ENCODE measurements at regions not wholly inside any gene's neighbourhood (a gene's known extent, or its start where the extent isn't known, plus 50 kb on each side); places are given as distances from the start of the nearest gene placed in this dataset.

DNA sequence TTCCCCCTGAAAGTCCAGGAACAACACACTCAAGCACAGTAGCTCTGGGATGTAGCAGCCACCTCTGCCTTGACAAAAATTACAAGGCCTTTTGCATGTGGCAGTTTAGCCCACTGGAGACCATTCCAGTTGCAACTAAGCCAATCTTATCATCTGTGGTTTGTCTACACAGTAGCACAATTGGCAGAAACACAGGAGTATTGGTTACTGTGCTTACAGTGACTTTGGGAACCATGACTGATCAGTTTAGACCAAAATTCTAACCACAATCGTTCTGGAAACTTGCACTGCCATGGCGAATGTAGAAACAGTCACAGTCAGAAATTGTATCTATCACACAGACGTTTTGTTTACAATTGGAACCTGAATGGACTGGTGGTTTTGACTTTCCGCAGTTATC is 403.7 kb upstream of the MEIS1 start:
- TF ChIP-seq RCOR1 (IDR thresholded peaks at IDR 0.05; ENCODE audit: insufficient replicate concordance, low read length) (no peak), MAFK (IDR thresholded peaks at IDR 0.05; ENCODE audit: low read depth, low read length) (no peak), BHLHE40 (IDR thresholded peaks at IDR 0.05; ENCODE audit: low read depth, low read length) (no peak), SMC3 (IDR thresholded peaks at IDR 0.05; ENCODE audit: low read depth, low read length) (no peak), NFE2L2 (IDR thresholded peaks at IDR 0.05; ENCODE audit: low read depth, low read length) (no peak), RAD21 (IDR thresholded peaks at IDR 0.05; ENCODE audit: low read length) (no peak), MXI1 (IDR thresholded peaks at IDR 0.05; ENCODE audit: borderline replicate concordance, low read depth, low read length) (no peak), CHD1 (IDR thresholded peaks at IDR 0.05; ENCODE audit: low read depth, low read length) (no peak)
- TF ChIP-seq, protein P1, sequence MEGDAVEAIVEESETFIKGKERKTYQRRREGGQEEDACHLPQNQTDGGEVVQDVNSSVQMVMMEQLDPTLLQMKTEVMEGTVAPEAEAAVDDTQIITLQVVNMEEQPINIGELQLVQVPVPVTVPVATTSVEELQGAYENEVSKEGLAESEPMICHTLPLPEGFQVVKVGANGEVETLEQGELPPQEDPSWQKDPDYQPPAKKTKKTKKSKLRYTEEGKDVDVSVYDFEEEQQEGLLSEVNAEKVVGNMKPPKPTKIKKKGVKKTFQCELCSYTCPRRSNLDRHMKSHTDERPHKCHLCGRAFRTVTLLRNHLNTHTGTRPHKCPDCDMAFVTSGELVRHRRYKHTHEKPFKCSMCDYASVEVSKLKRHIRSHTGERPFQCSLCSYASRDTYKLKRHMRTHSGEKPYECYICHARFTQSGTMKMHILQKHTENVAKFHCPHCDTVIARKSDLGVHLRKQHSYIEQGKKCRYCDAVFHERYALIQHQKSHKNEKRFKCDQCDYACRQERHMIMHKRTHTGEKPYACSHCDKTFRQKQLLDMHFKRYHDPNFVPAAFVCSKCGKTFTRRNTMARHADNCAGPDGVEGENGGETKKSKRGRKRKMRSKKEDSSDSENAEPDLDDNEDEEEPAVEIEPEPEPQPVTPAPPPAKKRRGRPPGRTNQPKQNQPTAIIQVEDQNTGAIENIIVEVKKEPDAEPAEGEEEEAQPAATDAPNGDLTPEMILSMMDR (conservative IDR thresholded peaks at IDR 0.05; ENCODE audit: low read depth, low read length): no peak
- in situ Hi-C loops (cut with MboI; ENCODE audit: low sequenced_read_pairs): no loop called here
- BruUV-seq (replicated peaks): no TSS peak

More for the DNA sequence above, 403.7 kb upstream of the MEIS1 start:
- Histone ChIP-seq H2AK5ac (ENCODE audit: low read depth, low read length) (no peak overlapping the region), H4K5ac (ENCODE audit: low read depth, low read length) (no peak overlapping the region), H3K36me3 (ENCODE audit: control insufficient read depth, insufficient read depth, low read length) (no peaks in the 10 kb centered on the region), H3K27me3 (ENCODE audit: control insufficient read depth, insufficient read depth, low read length) (no peaks in the 10 kb centered on the region), H3K4me3 (ENCODE audit: insufficient read depth, low read depth, low read length) (no peak overlapping the region), H2AK9ac (replicated peaks; ENCODE audit: low read depth, low read length, poor library complexity) (no peak overlapping the region), H4K20me1 (ENCODE audit: insufficient read depth, low read length) (no peaks in the 10 kb centered on the region), H2BK20ac (ENCODE audit: low read depth, low read length) (no peak overlapping the region), H3K4me2 (ENCODE audit: low read depth, low read length) (no peak overlapping the region), H3K14ac (replicated peaks; ENCODE audit: low read depth, low read length) (no peak overlapping the region), H3K4me1 (ENCODE audit: control insufficient read depth, insufficient read depth, low read length) (no peaks in the 10 kb centered on the region), H3K18ac (ENCODE audit: low read depth, low read length) (no peak overlapping the region), H4K8ac (ENCODE audit: low read depth in 2 of 2, low read length in 2 of 2) (no peak overlapping the region), H2BK15ac (ENCODE audit: low read depth, low read length) (no peak overlapping the region), H3K56ac (ENCODE audit: extremely low read depth, insufficient read depth, low read length) (no peak overlapping the region), H3K9me1 (ENCODE audit: insufficient read depth, low read length) (no peaks in the 10 kb centered on the region), H2BK120ac (ENCODE audit: low read depth, low read length) (no peak overlapping the region), H3K27ac (ENCODE audit: insufficient read depth, low read length) (no peak overlapping the region), H3K9ac (ENCODE audit: low read depth, low read length) (no peak overlapping the region), H3K23ac (ENCODE audit: low read depth, low read length) (no peak overlapping the region), H2AFZ (replicated peaks; ENCODE audit: low read length, poor library complexity) (no peak overlapping the region), H4K91ac (ENCODE audit: insufficient read depth, low read depth, low read length) (no peak overlapping the region), H3K79me1 (ENCODE audit: low read depth in 1 of 2, low read length in 2 of 2) (no peaks in the 10 kb centered on the region), H3K4ac (ENCODE audit: low read depth, low read length) (no peak overlapping the region), H3K9me3 (ENCODE audit: control insufficient read depth, insufficient read depth, low read length) (no peaks in the 10 kb centered on the region), H2BK5ac (ENCODE audit: low read depth, low read length, poor library complexity, severe bottlenecking) (no peak overlapping the region)
- POLR2A ChIA-PET (ENCODE audit: unreplicated experiment): no interaction called here
- dilution Hi-C loops (cut with HindIII; ENCODE audit: low sequenced_read_pairs, unreplicated experiment): no loop called here
- DNase-seq: no peak
- CTCF ChIA-PET: no interaction called here
- 86% methylated on average over 1 of the region's 4 CpGs; no CpG with 5 or more reads in 1 of the 2 experiments for WGBS, 2 experiments (ENCODE audit: extremely low coverage in 2 of 2, insufficient read length in 1 of 2)
- ATAC-seq (ENCODE audit: low read depth): no peak
- intact Hi-C loops (cut with micrococcal nuclease): no loop called here

All from IMR-90 (cell line).